HFFc6 (cell line): ENCODE measurements at regions not wholly inside any gene's neighbourhood (a gene's known extent, or its start where the extent isn't known, plus 50 kb on each side); places are given as distances from the start of the nearest gene placed in this dataset.
A peak's percentile ranks its signal among the peaks of the same experiment; 100 is the strongest.

Experiments
- DNase-seq: peaks from one replicate; pipeline ENCODE4 v3.0.0-alpha.2; 2018
- H3K27ac Mint-ChIP-seq: 2 replicates; pipeline ENCODE4 v1.8.0; 2020; ENCODE audit warnings: mild to moderate bottlenecking, mixed read lengths
- H3K27me3 Mint-ChIP-seq: 2 replicates; pipeline ENCODE4 v1.8.0; 2021; ENCODE audit warnings: mild to moderate bottlenecking, moderate library complexity, mixed read lengths; ENCODE audit not compliant: insufficient read depth
- H3K36me3 Mint-ChIP-seq: 2 replicates; pipeline ENCODE4 v1.8.0; 2021; ENCODE audit warnings: low read depth, mixed read lengths
- H3K4me1 Mint-ChIP-seq: 2 replicates; pipeline ENCODE4 v1.8.0; 2020; ENCODE audit warnings: low read depth, mixed read lengths
- H3K4me3 Mint-ChIP-seq: 2 replicates; pipeline ENCODE4 v1.8.0; 2020; ENCODE audit warnings: mild to moderate bottlenecking, moderate library complexity, mixed read lengths
- H3K9me3 Mint-ChIP-seq: 2 replicates; pipeline ENCODE4 v1.8.0; 2020; ENCODE audit warnings: mild to moderate bottlenecking, mixed read lengths
- TF ChIP-seq, protein P1 (sequence below): fragments of 200-600 bp; sonication (generic); IDR thresholded peaks from 2 replicates; pipeline ENCODE4 v1.5.0; 2021; ENCODE audit warnings: antibody characterized with exemption, mild to moderate bottlenecking

DNA sequence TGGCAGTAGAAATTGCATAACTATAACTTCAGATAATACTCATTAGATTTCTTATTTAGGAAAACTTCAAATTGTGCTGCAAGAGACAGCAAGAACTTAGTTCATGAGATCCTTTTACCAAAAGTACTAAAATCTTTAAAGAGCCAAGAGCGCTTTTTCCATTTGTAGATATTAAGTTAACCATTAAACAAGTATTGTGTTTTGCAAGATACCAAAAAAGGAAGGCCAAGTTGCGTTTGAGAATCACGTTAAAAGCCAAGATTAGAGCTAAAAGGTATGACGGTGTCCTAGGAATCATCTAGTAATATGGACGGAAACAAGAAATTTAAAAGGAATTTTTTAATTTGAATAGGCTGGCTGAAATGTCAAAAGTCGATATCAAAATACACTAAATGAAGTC, 361.3 kb upstream of the LYPLAL1 start:
- TF ChIP-seq, protein P1, sequence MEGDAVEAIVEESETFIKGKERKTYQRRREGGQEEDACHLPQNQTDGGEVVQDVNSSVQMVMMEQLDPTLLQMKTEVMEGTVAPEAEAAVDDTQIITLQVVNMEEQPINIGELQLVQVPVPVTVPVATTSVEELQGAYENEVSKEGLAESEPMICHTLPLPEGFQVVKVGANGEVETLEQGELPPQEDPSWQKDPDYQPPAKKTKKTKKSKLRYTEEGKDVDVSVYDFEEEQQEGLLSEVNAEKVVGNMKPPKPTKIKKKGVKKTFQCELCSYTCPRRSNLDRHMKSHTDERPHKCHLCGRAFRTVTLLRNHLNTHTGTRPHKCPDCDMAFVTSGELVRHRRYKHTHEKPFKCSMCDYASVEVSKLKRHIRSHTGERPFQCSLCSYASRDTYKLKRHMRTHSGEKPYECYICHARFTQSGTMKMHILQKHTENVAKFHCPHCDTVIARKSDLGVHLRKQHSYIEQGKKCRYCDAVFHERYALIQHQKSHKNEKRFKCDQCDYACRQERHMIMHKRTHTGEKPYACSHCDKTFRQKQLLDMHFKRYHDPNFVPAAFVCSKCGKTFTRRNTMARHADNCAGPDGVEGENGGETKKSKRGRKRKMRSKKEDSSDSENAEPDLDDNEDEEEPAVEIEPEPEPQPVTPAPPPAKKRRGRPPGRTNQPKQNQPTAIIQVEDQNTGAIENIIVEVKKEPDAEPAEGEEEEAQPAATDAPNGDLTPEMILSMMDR: no peak
- DNase-seq: no peak
- Mint-ChIP-seq H3K36me3 (no peaks in the 10 kb centered on the region), H3K9me3 (no peaks in the 10 kb centered on the region), H3K4me3 (no peak overlapping the region), H3K27me3 (no peaks in the 10 kb centered on the region), H3K4me1 (no peaks in the 10 kb centered on the region), H3K27ac (no peak overlapping the region)

DNA sequence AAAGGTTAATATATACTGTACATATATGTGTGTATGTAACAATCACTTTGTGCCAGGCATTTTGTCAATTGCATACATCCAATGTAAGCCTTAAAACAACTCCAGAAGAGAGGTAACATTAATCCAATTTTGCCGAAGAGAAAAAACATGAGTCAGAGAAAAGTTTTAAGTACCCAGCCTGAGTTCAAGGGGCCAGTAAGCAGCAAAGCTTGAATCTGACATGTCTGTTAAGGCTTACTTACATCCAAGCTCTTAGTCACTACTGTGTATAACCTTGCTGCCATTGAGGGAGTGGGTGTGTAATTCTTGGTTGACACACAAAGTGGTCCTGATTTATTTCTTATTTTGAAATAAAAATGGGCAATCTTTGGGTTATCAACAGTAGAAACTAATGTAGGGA, 360.4 kb upstream of the LYPLAL1 start:
- no peaks in the 10 kb centered on the region; the same call in 1 of the 2 replicates for H3K27me3 Mint-ChIP-seq
- TF ChIP-seq, protein P1: no peak

GRCh38 chr1:218815076-218815475, 358.6 kb upstream of the LYPLAL1 start:
- H3K36me3 Mint-ChIP-seq: no peaks in the 10 kb centered on the region
- TF ChIP-seq, protein P1: no peak
- DNase-seq: no peak
- no peaks in the 10 kb centered on the region; the same call in 1 of the 2 replicates for H3K27me3 Mint-ChIP-seq
- H3K4me1 Mint-ChIP-seq: no peaks in the 10 kb centered on the region
- H3K4me3 Mint-ChIP-seq: no peak overlapping the region
- H3K9me3 Mint-ChIP-seq: no peaks in the 10 kb centered on the region
- H3K27ac Mint-ChIP-seq: no peak overlapping the region

More for the DNA sequence above, 360.4 kb upstream of the LYPLAL1 start:
- DNase-seq: peak; percentile 16
- Mint-ChIP-seq H3K36me3 (no peaks in the 10 kb centered on the region), H3K27ac (no peak overlapping the region), H3K9me3 (no peaks in the 10 kb centered on the region), H3K4me1 (no peaks in the 10 kb centered on the region), H3K4me3 (no peak overlapping the region)

GRCh38 chr1:218817071-218817470, 356.6 kb upstream of the LYPLAL1 start:
- Mint-ChIP-seq H3K4me3 (no peak overlapping the region), H3K4me1 (peaks cover 2% of the 10 kb centered on the region; the same call in 1 of the 2 replicates), H3K27ac (no peak overlapping the region), H3K27me3 (peaks cover 3% of the 10 kb centered on the region), H3K36me3 (no peaks in the 10 kb centered on the region), H3K9me3 (no peaks in the 10 kb centered on the region)
- no peak for DNase-seq
- TF ChIP-seq, protein P1: no peak

- Mint-ChIP-seq H3K27me3 (peaks cover 3% of the 10 kb centered on the region), H3K4me1 (peaks cover 8% of the 10 kb centered on the region; the same call in 1 of the 2 replicates), H3K27ac (no peak overlapping the region), H3K4me3 (no peak overlapping the region), H3K36me3 (no peaks in the 10 kb centered on the region), H3K9me3 (no peaks in the 10 kb centered on the region)
- TF ChIP-seq, protein P1: no peak
- DNase-seq: no peak
Observed at GRCh38 chr1:218817691-218818465, 355.8 kb upstream of the LYPLAL1 start.
